MG63 (cell line): ENCODE measurements at regions not wholly inside any gene's neighbourhood (a gene's known extent, or its start where the extent isn't known, plus 50 kb on each side); places are given as distances from the start of the nearest gene placed in this dataset.

ENCODE experiments used
- DNase-seq: peaks from one replicate; pipeline ENCODE4 v3.0.0-alpha.2; 2020
- H3K27me3 ChIP-seq: fragments of 250-450 bp; sonication (Bioruptor Pico); 2 replicates; pipeline ENCODE4 v1.5.1; 2020; ENCODE audit warnings: mild to moderate bottlenecking, moderate library complexity
- H3K36me3 ChIP-seq: fragments of 250-450 bp; sonication (Bioruptor Pico); 2 replicates; pipeline ENCODE4 v1.5.1; 2020; ENCODE audit warnings: mild to moderate bottlenecking, moderate library complexity
- H3K4me3 ChIP-seq: fragments of 250-450 bp; sonication (Bioruptor Pico); 2 replicates; pipeline ENCODE4 v1.5.1; 2020; ENCODE audit warnings: mild to moderate bottlenecking, moderate library complexity
- H3K9me3 ChIP-seq: fragments of 250-450 bp; sonication (Bioruptor Pico); 2 replicates; pipeline ENCODE4 v1.5.1; 2020; ENCODE audit warnings: mild to moderate bottlenecking, moderate library complexity

GRCh38 chr11:42034826-42035225 is 575.4 kb upstream of the LRRC4C start:
- Histone ChIP-seq H3K36me3 (no peaks in the 10 kb centered on the region), H3K9me3 (no peaks in the 10 kb centered on the region), H3K4me3 (no peak overlapping the region), H3K27me3 (no peaks in the 10 kb centered on the region)
- DNase-seq, result no peak

- no peaks in the 10 kb centered on the region for H3K9me3 ChIP-seq
- H3K27me3 ChIP-seq, result no peaks in the 10 kb centered on the region
- no peak for DNase-seq
- no peaks in the 10 kb centered on the region for H3K36me3 ChIP-seq
- no peak overlapping the region for H3K4me3 ChIP-seq
These were observed 576.7 kb upstream of the LRRC4C start for GRCh38 chr11:42036201-42036600.

- no peaks in the 10 kb centered on the region for H3K27me3 ChIP-seq
- no peaks in the 10 kb centered on the region for H3K9me3 ChIP-seq
- DNase-seq, result peak; percentile 28
- no peak overlapping the region for H3K4me3 ChIP-seq
- no peaks in the 10 kb centered on the region for H3K36me3 ChIP-seq
These were observed 583.9 kb upstream of the LRRC4C start for GRCh38 chr11:42043312-42043711.

- DNase-seq, result no peak
- Histone ChIP-seq H3K36me3 (no peaks in the 10 kb centered on the region), H3K27me3 (no peaks in the 10 kb centered on the region), H3K4me3 (no peak overlapping the region), H3K9me3 (no peaks in the 10 kb centered on the region)
These were observed 588.4 kb upstream of the LRRC4C start for GRCh38 chr11:42047637-42048555.

GRCh38 chr11:42049186-42049585 is 589.7 kb upstream of the LRRC4C start:
- no peak for DNase-seq
- Histone ChIP-seq H3K36me3 (no peaks in the 10 kb centered on the region), H3K4me3 (no peak overlapping the region), H3K27me3 (no peaks in the 10 kb centered on the region), H3K9me3 (no peaks in the 10 kb centered on the region)

- no peaks in the 10 kb centered on the region for H3K9me3 ChIP-seq
- DNase-seq, result no peak
These were observed 590.2 kb upstream of the LRRC4C start for GRCh38 chr11:42049650-42050049.

GRCh38 chr11:42054351-42054900 is 595.0 kb upstream of the LRRC4C start:
- Histone ChIP-seq H3K4me3 (no peak overlapping the region), H3K36me3 (no peaks in the 10 kb centered on the region), H3K9me3 (no peaks in the 10 kb centered on the region), H3K27me3 (no peaks in the 10 kb centered on the region)
- DNase-seq, result no peak

More at GRCh38 chr11:42049650-42050049, 590.2 kb upstream of the LRRC4C start:
- H3K4me3 ChIP-seq, result no peak overlapping the region
- no peaks in the 10 kb centered on the region for H3K27me3 ChIP-seq
- no peaks in the 10 kb centered on the region for H3K36me3 ChIP-seq

GRCh38 chr11:42055606-42056005 is 596.2 kb upstream of the LRRC4C start:
- no peak for DNase-seq
- Histone ChIP-seq H3K27me3 (no peaks in the 10 kb centered on the region), H3K36me3 (no peaks in the 10 kb centered on the region), H3K9me3 (no peaks in the 10 kb centered on the region), H3K4me3 (no peak overlapping the region)

- no peak for DNase-seq
- Histone ChIP-seq H3K9me3 (peaks cover 2% of the 10 kb centered on the region; the same call in 1 of the 2 replicates), H3K36me3 (no peaks in the 10 kb centered on the region), H3K27me3 (no peaks in the 10 kb centered on the region), H3K4me3 (no peak overlapping the region)
These were observed 599.3 kb upstream of the LRRC4C start for GRCh38 chr11:42058794-42059193.

- H3K36me3 ChIP-seq, result no peaks in the 10 kb centered on the region
- no peak for DNase-seq
- no peak overlapping the region for H3K4me3 ChIP-seq
- peaks cover 12% of the 10 kb centered on the region for H3K9me3 ChIP-seq
- H3K27me3 ChIP-seq, result no peaks in the 10 kb centered on the region
These were observed 605.7 kb upstream of the LRRC4C start for GRCh38 chr11:42065199-42065598.

- Histone ChIP-seq H3K9me3 (peaks cover 12% of the 10 kb centered on the region), H3K36me3 (no peaks in the 10 kb centered on the region), H3K4me3 (no peak overlapping the region), H3K27me3 (no peaks in the 10 kb centered on the region)
- DNase-seq, result peak; percentile 79
These were observed 606.7 kb upstream of the LRRC4C start for GRCh38 chr11:42066113-42066512.

- no peak for DNase-seq
- H3K4me3 ChIP-seq, result no peak overlapping the region
- H3K36me3 ChIP-seq, result no peaks in the 10 kb centered on the region
- no peaks in the 10 kb centered on the region for H3K9me3 ChIP-seq
- no peaks in the 10 kb centered on the region for H3K27me3 ChIP-seq
These were observed 614.9 kb upstream of the LRRC4C start for GRCh38 chr11:42074306-42074705.

- Histone ChIP-seq H3K9me3 (no peaks in the 10 kb centered on the region), H3K36me3 (no peaks in the 10 kb centered on the region), H3K4me3 (no peak overlapping the region), H3K27me3 (no peaks in the 10 kb centered on the region)
- DNase-seq, result no peak
These were observed 615.7 kb upstream of the LRRC4C start for GRCh38 chr11:42075180-42075579.

GRCh38 chr11:42077794-42078193 is 618.3 kb upstream of the LRRC4C start:
- H3K9me3 ChIP-seq, result no peaks in the 10 kb centered on the region
- DNase-seq, result no peak
- no peaks in the 10 kb centered on the region for H3K27me3 ChIP-seq
- H3K36me3 ChIP-seq, result no peaks in the 10 kb centered on the region
- no peak overlapping the region for H3K4me3 ChIP-seq

- H3K9me3 ChIP-seq, result no peaks in the 10 kb centered on the region
- DNase-seq, result no peak
These were observed 626.3 kb upstream of the LRRC4C start for GRCh38 chr11:42085736-42086135.

GRCh38 chr11:42093541-42093940 is 634.1 kb upstream of the LRRC4C start:
- Histone ChIP-seq H3K9me3 (peaks cover 5% of the 10 kb centered on the region; the same call in 1 of the 2 replicates), H3K36me3 (no peaks in the 10 kb centered on the region), H3K27me3 (no peaks in the 10 kb centered on the region), H3K4me3 (no peak overlapping the region)
- no peak for DNase-seq

More at GRCh38 chr11:42085736-42086135, 626.3 kb upstream of the LRRC4C start:
- Histone ChIP-seq H3K4me3 (no peak overlapping the region), H3K27me3 (no peaks in the 10 kb centered on the region), H3K36me3 (no peaks in the 10 kb centered on the region)

GRCh38 chr11:42098075-42098474 is 638.6 kb upstream of the LRRC4C start:
- no peaks in the 10 kb centered on the region for H3K36me3 ChIP-seq
- no peaks in the 10 kb centered on the region for H3K27me3 ChIP-seq
- no peak overlapping the region for H3K4me3 ChIP-seq
- DNase-seq, result no peak
- peaks cover 3% of the 10 kb centered on the region; the same call in 1 of the 2 replicates for H3K9me3 ChIP-seq

- H3K36me3 ChIP-seq, result no peaks in the 10 kb centered on the region
- H3K27me3 ChIP-seq, result no peaks in the 10 kb centered on the region
- H3K9me3 ChIP-seq, result no peaks in the 10 kb centered on the region; the same call in 1 of the 2 replicates
- DNase-seq, result no peak
- H3K4me3 ChIP-seq, result no peak overlapping the region
These were observed 653.4 kb upstream of the LRRC4C start for GRCh38 chr11:42112866-42113265.
